Epithelial cell of esophagus (primary cell): ENCODE measurements at regions not wholly inside any gene's neighbourhood (a gene's known extent, or its start where the extent isn't known, plus 50 kb on each side); places are given as distances from the start of the nearest gene placed in this dataset.

Experiments used
- DNase-seq: peaks from one replicate; pipeline ENCODE4 v3.0.0; 2010; ENCODE audit warnings: low read depth
- H3K4me3 ChIP-seq: 2 replicates; pipeline ENCODE4 v1.5.1; 2011; ENCODE audit warnings: mild to moderate bottlenecking, low read length, control low read depth
- TF ChIP-seq, protein P1 (sequence below): IDR thresholded peaks from 2 replicates; pipeline ENCODE4 v1.5.1; 2011; ENCODE audit warnings: low read depth, mild to moderate bottlenecking, low read length, control low read depth, inconsistent platforms; ENCODE audit not compliant: insufficient read depth; ENCODE audit errors: missing control alignments

GRCh38 chr3:194025119-194025518 lies 110.8 kb upstream of the HES1 start:
- no peak overlapping the region for H3K4me3 ChIP-seq
- DNase-seq: no peak
- TF ChIP-seq, protein P1, sequence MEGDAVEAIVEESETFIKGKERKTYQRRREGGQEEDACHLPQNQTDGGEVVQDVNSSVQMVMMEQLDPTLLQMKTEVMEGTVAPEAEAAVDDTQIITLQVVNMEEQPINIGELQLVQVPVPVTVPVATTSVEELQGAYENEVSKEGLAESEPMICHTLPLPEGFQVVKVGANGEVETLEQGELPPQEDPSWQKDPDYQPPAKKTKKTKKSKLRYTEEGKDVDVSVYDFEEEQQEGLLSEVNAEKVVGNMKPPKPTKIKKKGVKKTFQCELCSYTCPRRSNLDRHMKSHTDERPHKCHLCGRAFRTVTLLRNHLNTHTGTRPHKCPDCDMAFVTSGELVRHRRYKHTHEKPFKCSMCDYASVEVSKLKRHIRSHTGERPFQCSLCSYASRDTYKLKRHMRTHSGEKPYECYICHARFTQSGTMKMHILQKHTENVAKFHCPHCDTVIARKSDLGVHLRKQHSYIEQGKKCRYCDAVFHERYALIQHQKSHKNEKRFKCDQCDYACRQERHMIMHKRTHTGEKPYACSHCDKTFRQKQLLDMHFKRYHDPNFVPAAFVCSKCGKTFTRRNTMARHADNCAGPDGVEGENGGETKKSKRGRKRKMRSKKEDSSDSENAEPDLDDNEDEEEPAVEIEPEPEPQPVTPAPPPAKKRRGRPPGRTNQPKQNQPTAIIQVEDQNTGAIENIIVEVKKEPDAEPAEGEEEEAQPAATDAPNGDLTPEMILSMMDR: no peak

DNA sequence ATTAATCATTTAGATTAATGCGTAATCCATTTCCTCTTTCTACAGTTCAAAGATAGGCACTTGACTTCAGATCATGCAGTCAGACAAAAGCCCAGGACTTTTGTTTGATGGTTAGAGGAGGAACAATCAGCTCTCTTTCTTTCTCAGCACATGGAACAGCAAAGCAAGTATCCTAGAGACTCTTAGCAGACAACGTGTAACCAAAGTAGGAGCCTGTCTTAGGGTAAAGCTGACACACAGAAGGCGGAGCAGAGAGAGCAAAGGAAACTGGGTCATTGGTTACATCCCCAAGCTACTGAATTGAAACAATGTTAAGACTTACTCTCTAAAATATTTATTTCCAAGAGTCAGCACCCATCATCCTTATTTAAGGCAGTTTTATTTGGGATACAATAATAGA lies 110.0 kb upstream of the HES1 start:
- H3K4me3 ChIP-seq: no peak overlapping the region
- TF ChIP-seq, protein P1: no peak
- no peak for DNase-seq

- TF ChIP-seq, protein P1: no peak
- DNase-seq: no peak
- no peak overlapping the region for H3K4me3 ChIP-seq
These were observed 107.4 kb upstream of the HES1 start for GRCh38 chr3:194028434-194029004.

DNA sequence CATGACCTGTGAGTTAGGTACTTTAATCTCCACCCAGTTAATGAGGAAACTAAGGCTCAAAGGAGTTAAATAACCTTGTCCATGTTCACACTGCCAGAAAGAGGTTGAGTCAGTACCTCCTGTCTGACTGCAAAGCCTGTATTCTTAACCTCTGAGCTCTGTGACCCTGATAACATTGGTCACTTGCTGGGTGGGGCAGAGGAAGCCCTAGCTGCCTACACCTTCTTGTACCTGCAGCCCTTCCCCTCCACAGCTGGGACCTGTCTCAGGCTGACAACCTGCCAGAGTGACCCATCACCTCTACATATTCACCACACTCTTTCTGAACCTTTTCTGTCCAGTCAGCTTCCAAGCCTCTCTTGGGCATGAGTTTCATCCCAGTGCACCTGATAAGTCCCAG lies 106.1 kb upstream of the HES1 start:
- peak; percentile 17 for DNase-seq
- no peak overlapping the region for H3K4me3 ChIP-seq
- TF ChIP-seq, protein P1: no peak

- TF ChIP-seq, protein P1: no peak
- no peak overlapping the region for H3K4me3 ChIP-seq
- peak; percentile 49 for DNase-seq
These were observed 105.6 kb upstream of the HES1 start for GRCh38 chr3:194030372-194030771.

DNA sequence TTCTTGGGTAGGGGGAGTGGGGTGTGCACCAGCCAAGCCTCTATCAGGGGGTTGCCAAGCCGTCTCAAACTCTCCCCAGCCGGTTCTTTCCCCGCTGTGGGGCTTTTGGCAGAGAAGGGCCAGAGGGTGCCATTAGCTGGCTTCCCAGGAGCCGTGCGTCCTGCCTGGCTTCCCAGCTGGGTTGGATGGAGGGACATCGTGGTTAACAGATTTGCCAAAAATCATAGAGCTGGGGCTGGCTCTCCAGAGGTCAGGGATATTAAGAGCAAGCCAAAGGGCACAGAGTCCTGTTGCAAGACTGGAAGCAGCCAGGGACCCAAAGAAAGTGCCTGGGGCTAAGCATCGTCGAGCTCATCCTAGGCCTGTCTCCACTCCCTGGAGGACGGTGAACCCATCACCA lies 104.6 kb upstream of the HES1 start:
- no peak for DNase-seq
- H3K4me3 ChIP-seq: no peak overlapping the region
- TF ChIP-seq, protein P1: no peak
